GM12874 (cell line): ENCODE measurements at regions not wholly inside any gene's neighbourhood (a gene's known extent, or its start where the extent isn't known, plus 50 kb on each side); places are given as distances from the start of the nearest gene placed in this dataset.

Source experiments
- TF ChIP-seq, protein P1 (sequence below): IDR thresholded peaks from 2 replicates; pipeline ENCODE4 v1.5.1; 2011; ENCODE audit warnings: low read depth, mild to moderate bottlenecking, control low read depth, low read length, moderate library complexity; ENCODE audit not compliant: insufficient read depth

GRCh38 chr11:134531327-134532130 is 119.5 kb upstream of the B3GAT1 start:
- TF ChIP-seq, protein P1, sequence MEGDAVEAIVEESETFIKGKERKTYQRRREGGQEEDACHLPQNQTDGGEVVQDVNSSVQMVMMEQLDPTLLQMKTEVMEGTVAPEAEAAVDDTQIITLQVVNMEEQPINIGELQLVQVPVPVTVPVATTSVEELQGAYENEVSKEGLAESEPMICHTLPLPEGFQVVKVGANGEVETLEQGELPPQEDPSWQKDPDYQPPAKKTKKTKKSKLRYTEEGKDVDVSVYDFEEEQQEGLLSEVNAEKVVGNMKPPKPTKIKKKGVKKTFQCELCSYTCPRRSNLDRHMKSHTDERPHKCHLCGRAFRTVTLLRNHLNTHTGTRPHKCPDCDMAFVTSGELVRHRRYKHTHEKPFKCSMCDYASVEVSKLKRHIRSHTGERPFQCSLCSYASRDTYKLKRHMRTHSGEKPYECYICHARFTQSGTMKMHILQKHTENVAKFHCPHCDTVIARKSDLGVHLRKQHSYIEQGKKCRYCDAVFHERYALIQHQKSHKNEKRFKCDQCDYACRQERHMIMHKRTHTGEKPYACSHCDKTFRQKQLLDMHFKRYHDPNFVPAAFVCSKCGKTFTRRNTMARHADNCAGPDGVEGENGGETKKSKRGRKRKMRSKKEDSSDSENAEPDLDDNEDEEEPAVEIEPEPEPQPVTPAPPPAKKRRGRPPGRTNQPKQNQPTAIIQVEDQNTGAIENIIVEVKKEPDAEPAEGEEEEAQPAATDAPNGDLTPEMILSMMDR, result no peak

DNA sequence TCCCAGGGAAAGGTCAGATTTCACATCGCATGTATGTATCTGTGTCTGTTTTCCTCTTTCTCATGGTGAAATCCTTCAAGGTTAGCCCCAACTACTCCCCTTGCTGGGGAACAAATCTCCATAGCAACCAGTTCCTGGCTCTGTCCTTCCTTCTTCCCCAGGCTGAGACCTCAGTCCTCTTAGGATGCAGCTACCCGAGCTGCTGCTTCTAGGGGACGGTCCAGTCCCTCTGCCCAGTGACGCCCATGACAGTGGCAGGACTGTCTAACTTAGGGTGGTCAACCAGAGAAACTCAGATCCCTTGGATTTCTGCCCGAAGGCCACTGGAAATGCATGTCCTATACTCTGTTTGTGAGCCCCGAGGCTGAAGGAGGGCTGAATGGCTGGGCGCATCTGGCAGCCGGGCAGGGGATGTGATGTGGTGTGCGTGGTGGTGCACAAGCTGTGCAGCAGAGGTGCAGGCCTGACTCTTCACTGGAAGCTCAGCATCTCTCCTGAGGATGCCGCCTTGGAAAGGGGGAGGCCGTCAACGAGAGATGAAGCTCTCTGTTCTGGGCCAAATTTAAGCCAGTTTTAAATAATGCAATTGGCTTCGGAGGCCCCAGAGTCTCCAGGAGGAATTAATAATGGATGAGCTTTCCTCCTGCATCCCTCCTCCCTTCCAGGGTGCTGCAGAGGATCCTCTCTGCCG is 118.7 kb upstream of the B3GAT1 start:
- TF ChIP-seq, protein P1, result no peak

- TF ChIP-seq, protein P1, result no peak
Observed at GRCh38 chr11:134529212-134530096, 117.4 kb upstream of the B3GAT1 start.

DNA sequence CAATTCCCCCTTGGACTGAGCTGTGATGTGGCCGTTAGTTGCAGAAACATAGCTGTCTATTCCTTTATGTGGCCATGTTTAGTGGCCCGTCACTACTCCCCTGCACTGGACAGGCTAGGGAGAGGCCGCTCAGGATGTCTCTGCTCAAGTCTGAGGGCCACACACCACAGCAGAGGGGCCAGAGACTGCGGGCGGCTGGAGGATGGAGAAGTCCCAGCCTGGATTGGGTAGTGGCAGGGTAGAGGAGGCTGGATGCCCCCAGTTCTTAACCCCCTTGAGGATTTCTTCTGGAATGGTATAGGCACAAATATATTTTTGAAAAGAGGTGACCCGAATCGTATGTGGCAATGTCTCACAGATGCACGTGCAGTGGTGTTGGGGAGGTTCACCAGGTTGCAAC is 116.4 kb upstream of the B3GAT1 start:
- TF ChIP-seq, protein P1, result no peak

GRCh38 chr11:134527382-134528243 is 115.6 kb upstream of the B3GAT1 start:
- TF ChIP-seq, protein P1, result no peak

GRCh38 chr11:134524896-134525845 is 113.1 kb upstream of the B3GAT1 start:
- TF ChIP-seq, protein P1, result no peak
